HG03045 (cell line): ENCODE measurements at regions not wholly inside any gene's neighbourhood (a gene's known extent, or its start where the extent isn't known, plus 50 kb on each side); places are given as distances from the start of the nearest gene placed in this dataset.

Source experiments
- ATAC-seq: cut with Tn5 transposase; IDR thresholded peaks from one replicate; pipeline ENCODE4 v1.9.1; 2021; ENCODE audit warnings: mild to moderate bottlenecking, moderate library complexity; ENCODE audit not compliant: unreplicated experiment

- ATAC-seq = no peak
These were observed 87.0 kb upstream of the RUNX1 start for GRCh38 chr21:35136106-35136505.

- ATAC-seq = no peak
These were observed 86.4 kb upstream of the RUNX1 start for GRCh38 chr21:35135481-35135880.

DNA sequence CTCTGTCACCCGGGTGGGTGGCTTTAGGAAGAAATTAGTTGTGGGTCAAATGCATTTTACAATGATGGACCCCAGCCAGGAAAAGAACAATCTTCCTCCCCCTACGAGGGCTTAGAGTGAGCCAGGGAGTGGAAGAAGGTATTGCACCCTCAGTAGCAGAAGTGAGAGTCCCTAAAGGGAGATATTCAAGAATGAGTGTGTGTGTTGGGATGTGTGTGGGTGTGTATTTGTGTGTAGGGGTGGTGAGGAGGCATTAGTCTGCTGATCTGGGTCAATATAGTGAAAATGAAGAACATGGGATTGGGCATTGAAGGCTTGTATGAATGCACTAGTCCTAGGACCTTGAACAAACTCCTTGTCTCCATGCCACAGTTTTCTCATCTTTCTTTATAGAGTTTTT lies 85.2 kb upstream of the RUNX1 start:
- no peak for ATAC-seq

DNA sequence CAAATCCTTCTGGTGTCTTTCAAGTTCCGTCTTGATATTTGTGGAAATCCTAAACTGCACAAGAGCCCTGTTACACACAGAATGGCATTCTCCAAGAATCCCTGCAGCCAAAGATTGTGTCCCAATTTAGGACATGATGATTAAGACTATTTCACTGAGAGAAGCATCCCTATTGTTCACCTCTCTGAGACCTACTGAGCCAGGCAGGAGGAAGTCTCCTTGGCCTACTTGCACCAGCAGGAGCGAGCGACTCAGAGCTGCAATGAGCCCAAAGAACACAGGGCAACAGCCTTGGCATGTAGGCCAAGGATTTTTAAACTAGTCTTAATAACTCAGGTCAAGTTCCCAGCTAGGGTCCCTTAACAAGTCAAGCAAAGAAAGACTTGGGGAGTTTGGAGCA lies 79.4 kb upstream of the RUNX1 start:
- ATAC-seq = no peak

GRCh38 chr21:35127851-35128250 lies 78.7 kb upstream of the RUNX1 start:
- no peak for ATAC-seq

DNA sequence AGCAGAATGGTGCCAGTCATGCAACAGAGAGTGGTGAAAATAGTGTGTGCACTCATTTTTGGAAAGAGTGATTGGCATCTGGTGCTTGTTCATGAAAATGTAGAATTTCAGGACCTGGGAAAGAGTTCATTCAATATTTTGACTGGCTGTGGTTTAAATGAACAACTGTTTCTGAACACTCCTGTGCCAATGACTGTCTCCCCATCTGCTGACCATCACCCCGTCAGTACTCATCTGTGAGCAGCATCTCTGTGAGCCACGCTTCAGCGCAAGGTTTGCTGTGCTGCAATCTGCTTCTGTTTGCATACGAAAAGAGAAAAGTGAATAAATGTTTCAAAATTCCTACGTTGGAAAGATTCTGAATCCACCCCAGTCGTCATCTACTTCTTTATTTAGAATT lies 77.9 kb upstream of the RUNX1 start:
- ATAC-seq = no peak

- ATAC-seq = no peak
These were observed 71.6 kb upstream of the RUNX1 start for GRCh38 chr21:35120631-35121180.

DNA sequence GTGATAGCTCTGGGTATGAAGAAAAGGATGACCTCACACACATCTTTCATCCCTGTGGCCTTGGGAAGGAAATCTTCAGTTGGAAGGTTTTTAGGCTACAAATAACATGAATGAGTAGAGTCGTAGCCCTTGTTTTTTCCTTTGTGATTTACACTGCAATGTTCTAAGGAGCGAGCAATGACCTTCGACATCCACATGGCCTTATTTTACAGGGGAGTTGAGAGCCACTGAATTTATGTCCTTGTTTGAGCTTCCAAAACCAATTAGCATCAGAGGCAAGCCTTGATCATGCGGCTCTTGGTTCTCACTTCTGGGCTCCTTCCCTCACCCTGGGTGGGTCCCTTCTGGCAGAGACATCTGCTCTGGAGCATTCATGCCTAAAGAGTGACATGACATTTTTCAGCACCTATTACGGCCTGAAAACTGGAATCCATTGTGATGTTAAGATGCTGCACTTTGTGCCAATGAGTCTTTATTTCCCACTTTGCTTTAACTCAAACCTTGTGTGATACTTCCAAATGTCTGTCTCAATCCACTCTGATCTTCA lies 70.5 kb upstream of the RUNX1 start:
- ATAC-seq = no peak

DNA sequence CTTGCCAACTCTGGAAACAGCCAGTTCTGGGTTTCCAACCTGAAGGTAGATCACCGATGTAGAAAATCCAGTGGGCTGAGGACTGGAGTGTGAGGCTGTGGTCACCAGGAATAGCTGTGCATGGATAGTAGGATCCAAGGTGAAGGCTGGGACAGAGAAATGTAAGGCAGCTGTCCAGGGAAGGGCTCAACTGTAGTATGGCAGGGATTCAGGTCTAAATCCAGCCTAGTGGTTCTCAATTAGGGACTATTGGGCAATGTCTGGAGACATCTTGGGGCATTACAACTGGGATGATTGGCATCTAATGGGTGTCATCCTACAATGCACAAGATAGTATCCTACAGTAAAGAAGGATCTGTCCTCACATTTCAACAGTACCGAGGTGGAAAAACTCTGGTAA lies 67.7 kb upstream of the RUNX1 start:
- no peak for ATAC-seq

- ATAC-seq = no peak
These were observed 64.0 kb upstream of the RUNX1 start for GRCh38 chr21:35113064-35113463.

- ATAC-seq = no peak
These were observed 62.3 kb upstream of the RUNX1 start for GRCh38 chr21:35111321-35111930.

GRCh38 chr21:35108887-35109286 lies 59.8 kb upstream of the RUNX1 start:
- no peak for ATAC-seq

- ATAC-seq = no peak
These were observed 58.4 kb upstream of the RUNX1 start for GRCh38 chr21:35107520-35107919.

DNA sequence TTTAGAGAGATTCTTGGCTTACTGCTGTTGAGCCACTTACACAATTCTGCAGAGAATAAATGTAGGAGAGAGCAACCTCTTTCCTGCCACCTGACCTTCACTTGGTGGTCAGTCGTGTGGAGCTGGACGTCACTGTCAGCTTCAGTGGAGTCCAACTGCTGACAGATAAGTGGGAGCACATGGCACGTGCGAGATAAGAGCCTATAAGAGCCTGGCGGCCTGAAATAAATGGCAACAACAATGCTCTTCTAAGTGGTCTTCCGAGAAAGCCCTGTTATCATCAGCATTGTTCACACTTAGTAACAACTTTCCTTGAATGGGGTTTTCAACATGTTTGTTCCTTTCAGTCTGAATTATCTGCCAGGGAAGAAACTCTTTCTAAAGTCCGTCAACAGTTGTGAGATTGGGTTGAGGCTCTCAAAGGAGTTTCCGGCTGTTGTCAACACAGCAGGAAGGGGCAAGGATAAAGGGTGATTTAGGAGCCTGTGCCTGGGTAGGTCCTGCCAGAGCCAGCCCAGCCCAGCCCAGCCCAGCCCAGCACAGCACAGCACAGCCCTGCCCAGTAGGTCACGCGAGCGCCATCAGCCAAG lies 57.2 kb upstream of the RUNX1 start:
- no peak for ATAC-seq

- ATAC-seq = no peak
These were observed 53.6 kb upstream of the RUNX1 start for GRCh38 chr21:35102488-35103371.

DNA sequence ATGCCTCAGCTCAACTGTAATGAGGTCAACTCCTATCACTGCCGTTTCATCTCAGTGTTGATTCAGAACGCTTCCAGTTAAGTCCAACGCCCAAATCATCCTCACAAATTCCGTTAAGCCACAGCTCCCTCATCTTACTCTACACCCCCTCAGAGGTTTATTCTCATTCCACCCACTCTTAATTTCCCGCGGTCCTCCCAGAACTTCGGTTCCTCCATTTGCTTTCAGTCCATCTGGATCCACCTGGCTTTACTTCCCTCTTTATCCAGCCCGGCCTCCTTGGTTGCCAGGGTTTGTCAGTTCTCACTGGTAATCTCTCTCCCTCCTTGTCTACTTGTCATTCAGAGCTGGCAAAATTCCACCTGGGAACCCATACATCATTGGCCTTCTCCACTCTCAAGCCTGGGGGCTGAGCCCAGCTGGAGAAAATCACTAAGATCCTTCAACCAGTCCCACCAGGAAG lies 51.3 kb upstream of the RUNX1 start:
- ATAC-seq = no peak

- ATAC-seq = no peak
These were observed 50.2 kb upstream of the RUNX1 start for GRCh38 chr21:35099310-35099709.
